ENCODE measurements at regions not wholly inside any gene's neighbourhood (a gene's known extent, or its start where the extent isn't known, plus 50 kb on each side); places are given as distances from the start of the nearest gene placed in this dataset.

DNA sequence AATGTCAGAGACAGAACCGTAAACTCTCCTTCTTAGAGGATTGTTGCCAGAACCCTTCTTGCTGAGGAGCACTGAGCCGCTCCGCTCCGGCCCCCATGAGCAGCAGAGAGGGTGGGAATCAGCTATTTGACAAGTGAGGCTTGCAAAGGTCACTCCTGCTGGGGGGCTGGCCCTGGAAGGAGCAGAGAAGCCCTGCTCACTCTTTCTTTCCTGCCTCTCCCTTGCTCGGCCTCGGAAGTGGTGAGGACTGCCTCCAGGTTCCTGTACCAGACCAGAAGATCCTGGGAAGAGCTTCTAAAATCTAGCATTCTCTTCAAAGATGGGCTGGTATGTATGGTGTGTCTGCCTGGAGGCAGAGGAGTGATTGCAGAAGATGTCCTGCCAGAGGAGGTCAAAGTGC, 168.6 kb upstream of the NECTIN1 start:
- Histone ChIP-seq H3K4me3 (ENCODE audit: low read length) (no peak overlapping the region), H3K36me3 (ENCODE audit: insufficient read depth, low read depth, low read length) (no peaks in the 10 kb centered on the region), H3K4me1 (ENCODE audit: insufficient read depth, low read length) (peaks cover 7% of the 10 kb centered on the region; the same call in 1 of the 2 replicates), H3K27ac (ENCODE audit: low read length) (no peak overlapping the region), H3K9me3 (ENCODE audit: insufficient read depth, low read depth, low read length) (no peaks in the 10 kb centered on the region), H3K9ac (ENCODE audit: low read depth, low read length) (no peak overlapping the region), H3K27me3 (ENCODE audit: insufficient read depth, low read length) (no peaks in the 10 kb centered on the region)

GRCh38 chr11:119897046-119897440, 168.0 kb upstream of the NECTIN1 start:
- H3K9ac ChIP-seq (ENCODE audit: low read depth, low read length) = no peak overlapping the region
- H3K36me3 ChIP-seq (ENCODE audit: insufficient read depth, low read depth, low read length) = no peaks in the 10 kb centered on the region
- H3K4me3 ChIP-seq (ENCODE audit: low read length) = no peak overlapping the region
- no peaks in the 10 kb centered on the region; the same call in 1 of the 2 replicates for H3K27me3 ChIP-seq (ENCODE audit: insufficient read depth, low read length)
- no peaks in the 10 kb centered on the region for H3K9me3 ChIP-seq (ENCODE audit: insufficient read depth, low read depth, low read length)
- peaks cover 7% of the 10 kb centered on the region; the same call in 1 of the 2 replicates for H3K4me1 ChIP-seq (ENCODE audit: insufficient read depth, low read length)
- no peak overlapping the region for H3K27ac ChIP-seq (ENCODE audit: low read length)

DNA sequence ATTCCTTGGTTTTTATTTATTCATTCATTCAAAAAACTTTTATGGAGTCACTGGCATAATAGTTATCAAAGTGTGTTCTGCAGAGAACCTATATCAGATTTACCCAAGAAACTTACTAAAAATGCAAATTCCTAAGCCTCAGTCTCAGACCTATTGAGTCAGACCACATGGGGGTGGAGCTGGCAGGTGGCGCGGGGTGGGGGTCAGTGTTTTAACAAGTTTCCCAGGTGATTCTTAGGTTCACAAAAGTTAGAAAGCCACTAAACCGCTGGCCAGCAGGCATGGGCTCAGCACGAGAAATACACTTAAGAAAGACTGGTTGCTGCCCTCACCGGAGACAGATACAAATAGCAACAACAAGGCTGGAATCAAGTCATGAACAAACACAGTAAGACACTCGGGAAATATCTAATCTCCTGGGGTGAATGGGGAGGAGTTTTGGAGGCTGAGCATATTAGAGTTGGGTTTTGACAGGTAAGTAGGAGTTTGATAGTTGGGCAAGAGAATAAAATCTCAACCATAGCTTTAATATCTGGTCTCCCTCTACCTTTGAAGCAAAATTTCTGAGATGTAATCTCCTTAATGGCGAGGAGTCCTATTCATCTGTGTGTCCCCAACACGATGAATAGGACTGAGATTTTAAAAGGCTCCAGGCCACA, 167.5 kb upstream of the NECTIN1 start:
- peaks cover 7% of the 10 kb centered on the region; the same call in 1 of the 2 replicates for H3K4me1 ChIP-seq (ENCODE audit: insufficient read depth, low read length)
- no peak overlapping the region for H3K4me3 ChIP-seq (ENCODE audit: low read length)
- H3K27me3 ChIP-seq (ENCODE audit: insufficient read depth, low read length) = no peaks in the 10 kb centered on the region; the same call in 1 of the 2 replicates
- no peaks in the 10 kb centered on the region for H3K9me3 ChIP-seq (ENCODE audit: insufficient read depth, low read depth, low read length)
- no peaks in the 10 kb centered on the region for H3K36me3 ChIP-seq (ENCODE audit: insufficient read depth, low read depth, low read length)
- no peak overlapping the region for H3K9ac ChIP-seq (ENCODE audit: low read depth, low read length)
- no peak overlapping the region for H3K27ac ChIP-seq (ENCODE audit: low read length)

GRCh38 chr11:119895981-119896380, 167.0 kb upstream of the NECTIN1 start:
- Histone ChIP-seq H3K4me3 (ENCODE audit: low read length) (no peak overlapping the region), H3K9me3 (ENCODE audit: insufficient read depth, low read depth, low read length) (no peaks in the 10 kb centered on the region), H3K27ac (ENCODE audit: low read length) (no peak overlapping the region), H3K4me1 (ENCODE audit: insufficient read depth, low read length) (peaks cover 7% of the 10 kb centered on the region; the same call in 1 of the 2 replicates), H3K27me3 (ENCODE audit: insufficient read depth, low read length) (no peaks in the 10 kb centered on the region; the same call in 1 of the 2 replicates), H3K9ac (ENCODE audit: low read depth, low read length) (no peak overlapping the region), H3K36me3 (ENCODE audit: insufficient read depth, low read depth, low read length) (no peaks in the 10 kb centered on the region)

- Histone ChIP-seq H3K9me3 (ENCODE audit: insufficient read depth, low read depth, low read length) (no peaks in the 10 kb centered on the region), H3K4me1 (ENCODE audit: insufficient read depth, low read length) (peaks cover 3% of the 10 kb centered on the region; the same call in 1 of the 2 replicates), H3K27me3 (ENCODE audit: insufficient read depth, low read length) (no peaks in the 10 kb centered on the region; the same call in 1 of the 2 replicates), H3K4me3 (ENCODE audit: low read length) (no peak overlapping the region), H3K27ac (ENCODE audit: low read length) (no peak overlapping the region), H3K9ac (ENCODE audit: low read depth, low read length) (no peak overlapping the region), H3K36me3 (ENCODE audit: insufficient read depth, low read depth, low read length) (no peaks in the 10 kb centered on the region)
These were observed 165.9 kb upstream of the NECTIN1 start for GRCh38 chr11:119894916-119895315.

DNA sequence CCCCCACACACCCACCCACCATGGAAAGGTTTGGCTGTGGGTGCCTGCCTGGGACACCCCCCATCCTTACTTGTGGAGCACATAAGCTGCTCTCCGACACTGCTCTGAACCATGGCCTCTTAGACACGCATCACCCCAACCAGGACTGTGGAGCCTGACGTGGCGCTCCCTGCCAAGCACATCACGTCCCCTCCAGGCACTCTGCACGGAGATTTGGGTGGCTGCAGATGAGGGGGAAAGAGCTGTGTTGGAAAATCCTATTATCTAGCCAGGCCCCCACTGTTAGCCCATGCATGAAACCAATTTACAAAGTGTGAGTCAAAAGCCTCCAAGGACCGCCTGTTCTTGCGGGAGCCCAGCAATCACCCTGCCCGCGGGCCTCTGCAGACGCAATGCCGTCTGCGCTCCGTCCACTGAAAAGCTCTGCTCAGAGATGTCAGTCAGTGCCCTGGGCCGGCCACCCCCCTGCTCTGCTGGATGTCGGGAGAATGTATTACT, 163.4 kb upstream of the NECTIN1 start:
- no peaks in the 10 kb centered on the region for H3K4me1 ChIP-seq (ENCODE audit: insufficient read depth, low read length)
- H3K27me3 ChIP-seq (ENCODE audit: insufficient read depth, low read length) = no peaks in the 10 kb centered on the region; the same call in 1 of the 2 replicates
- no peak overlapping the region for H3K9ac ChIP-seq (ENCODE audit: low read depth, low read length)
- H3K4me3 ChIP-seq (ENCODE audit: low read length) = no peak overlapping the region
- no peak overlapping the region for H3K27ac ChIP-seq (ENCODE audit: low read length)
- no peaks in the 10 kb centered on the region for H3K9me3 ChIP-seq (ENCODE audit: insufficient read depth, low read depth, low read length)
- H3K36me3 ChIP-seq (ENCODE audit: insufficient read depth, low read depth, low read length) = no peaks in the 10 kb centered on the region

GRCh38 chr11:119891055-119891768, 162.2 kb upstream of the NECTIN1 start:
- Histone ChIP-seq H3K27me3 (ENCODE audit: insufficient read depth, low read length) (no peaks in the 10 kb centered on the region; the same call in 1 of the 2 replicates), H3K27ac (ENCODE audit: low read length) (no peak overlapping the region), H3K4me3 (ENCODE audit: low read length) (no peak overlapping the region)

DNA sequence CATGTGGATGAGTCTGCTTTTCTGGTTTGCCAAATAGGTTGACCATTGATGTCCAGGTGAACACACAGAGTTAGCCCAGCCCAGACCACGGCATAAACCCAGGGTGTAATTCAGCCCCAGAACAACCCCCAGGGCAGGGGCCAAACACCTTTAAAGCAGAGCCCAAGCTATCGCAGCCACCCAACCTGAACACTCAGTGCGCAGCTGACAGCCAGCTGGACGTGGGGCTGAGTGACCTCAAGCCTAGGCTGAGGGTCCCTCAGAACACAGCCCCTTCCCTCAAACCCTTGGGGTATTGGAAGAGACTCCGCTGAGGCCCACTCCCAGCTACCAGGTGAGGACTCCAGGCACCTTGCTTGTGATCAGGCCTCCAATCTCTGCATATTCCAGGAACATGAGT, 161.5 kb upstream of the NECTIN1 start:
- no peak overlapping the region for H3K27ac ChIP-seq (ENCODE audit: low read length)
- H3K4me1 ChIP-seq (ENCODE audit: insufficient read depth, low read length) = no peaks in the 10 kb centered on the region
- no peak overlapping the region for H3K4me3 ChIP-seq (ENCODE audit: low read length)
- H3K36me3 ChIP-seq (ENCODE audit: insufficient read depth, low read depth, low read length) = no peaks in the 10 kb centered on the region
- H3K9me3 ChIP-seq (ENCODE audit: insufficient read depth, low read depth, low read length) = no peaks in the 10 kb centered on the region
- no peak overlapping the region for H3K9ac ChIP-seq (ENCODE audit: low read depth, low read length)
- no peaks in the 10 kb centered on the region; the same call in 1 of the 2 replicates for H3K27me3 ChIP-seq (ENCODE audit: insufficient read depth, low read length)

More at GRCh38 chr11:119891055-119891768, 162.2 kb upstream of the NECTIN1 start:
- Histone ChIP-seq H3K9ac (ENCODE audit: low read depth, low read length) (no peak overlapping the region), H3K4me1 (ENCODE audit: insufficient read depth, low read length) (no peaks in the 10 kb centered on the region), H3K9me3 (ENCODE audit: insufficient read depth, low read depth, low read length) (no peaks in the 10 kb centered on the region), H3K36me3 (ENCODE audit: insufficient read depth, low read depth, low read length) (no peaks in the 10 kb centered on the region)

DNA sequence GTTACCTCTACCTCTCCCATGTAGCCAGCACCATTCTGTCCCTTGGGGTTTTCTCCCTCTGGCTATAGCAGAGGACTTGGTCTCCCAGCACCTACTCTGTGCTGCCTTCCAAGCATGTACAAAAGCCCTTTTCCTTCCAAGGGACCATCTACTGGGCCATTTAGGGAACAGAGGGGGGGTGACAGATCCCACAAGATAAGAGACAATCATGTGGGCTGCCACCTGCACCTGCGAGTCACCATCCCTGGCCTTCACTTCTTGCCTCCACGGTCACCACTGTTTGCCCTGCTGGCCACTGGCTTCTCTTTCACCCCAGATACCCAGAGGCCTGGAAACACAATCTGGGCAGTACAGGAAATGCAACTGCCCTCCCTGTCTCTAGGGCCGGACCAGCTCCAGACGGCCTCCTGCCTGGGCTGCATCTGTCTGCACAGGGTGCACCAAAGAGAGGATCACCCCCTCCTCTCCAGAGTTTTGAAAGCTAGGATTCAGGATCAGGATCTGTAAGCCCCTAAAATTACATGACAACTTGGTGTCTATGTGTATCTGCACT, 160.8 kb upstream of the NECTIN1 start:
- no peak overlapping the region for H3K4me3 ChIP-seq (ENCODE audit: low read length)
- no peaks in the 10 kb centered on the region for H3K36me3 ChIP-seq (ENCODE audit: insufficient read depth, low read depth, low read length)
- H3K27me3 ChIP-seq (ENCODE audit: insufficient read depth, low read length) = no peaks in the 10 kb centered on the region; the same call in 1 of the 2 replicates
- no peaks in the 10 kb centered on the region for H3K4me1 ChIP-seq (ENCODE audit: insufficient read depth, low read length)
- H3K27ac ChIP-seq (ENCODE audit: low read length) = no peak overlapping the region
- no peak overlapping the region for H3K9ac ChIP-seq (ENCODE audit: low read depth, low read length)
- H3K9me3 ChIP-seq (ENCODE audit: insufficient read depth, low read depth, low read length) = no peaks in the 10 kb centered on the region

DNA sequence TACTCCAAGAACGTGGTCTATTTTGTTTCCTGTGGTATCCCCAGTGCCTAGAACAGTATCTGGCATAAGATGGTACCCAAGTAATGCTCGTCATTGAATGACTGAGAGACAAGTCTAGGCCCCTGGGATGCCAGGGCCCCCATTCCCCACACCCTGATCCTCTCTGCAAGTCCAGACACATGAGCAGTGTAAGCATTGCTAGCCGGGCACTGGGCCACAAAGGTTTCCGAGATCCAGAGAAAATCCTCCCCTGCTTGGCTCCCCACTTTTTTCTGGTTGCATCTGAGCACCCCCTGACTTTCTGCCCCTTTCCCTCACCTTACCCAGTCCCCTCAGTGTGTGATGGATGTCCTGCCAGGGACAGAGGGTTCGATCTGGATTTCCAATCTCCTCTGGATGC, 160.1 kb upstream of the NECTIN1 start:
- H3K27ac ChIP-seq (ENCODE audit: low read length) = no peak overlapping the region
- no peaks in the 10 kb centered on the region for H3K4me1 ChIP-seq (ENCODE audit: insufficient read depth, low read length)
- no peaks in the 10 kb centered on the region for H3K36me3 ChIP-seq (ENCODE audit: insufficient read depth, low read depth, low read length)
- no peaks in the 10 kb centered on the region for H3K9me3 ChIP-seq (ENCODE audit: insufficient read depth, low read depth, low read length)
- no peak overlapping the region for H3K9ac ChIP-seq (ENCODE audit: low read depth, low read length)
- no peaks in the 10 kb centered on the region; the same call in 1 of the 2 replicates for H3K27me3 ChIP-seq (ENCODE audit: insufficient read depth, low read length)
- no peak overlapping the region for H3K4me3 ChIP-seq (ENCODE audit: low read length)

- no peaks in the 10 kb centered on the region for H3K9me3 ChIP-seq (ENCODE audit: insufficient read depth, low read depth, low read length)
- no peak overlapping the region for H3K9ac ChIP-seq (ENCODE audit: low read depth, low read length)
- H3K27ac ChIP-seq (ENCODE audit: low read length) = no peak overlapping the region
- H3K27me3 ChIP-seq (ENCODE audit: insufficient read depth, low read length) = no peaks in the 10 kb centered on the region; the same call in 1 of the 2 replicates
- no peak overlapping the region for H3K4me3 ChIP-seq (ENCODE audit: low read length)
- H3K36me3 ChIP-seq (ENCODE audit: insufficient read depth, low read depth, low read length) = no peaks in the 10 kb centered on the region
- H3K4me1 ChIP-seq (ENCODE audit: insufficient read depth, low read length) = no peaks in the 10 kb centered on the region
These were observed 159.1 kb upstream of the NECTIN1 start for GRCh38 chr11:119888119-119888518.

Measured in iPS-20b (cell line).